PC-9 (cell line): ENCODE measurements at regions not wholly inside any gene's neighbourhood (a gene's known extent, or its start where the extent isn't known, plus 50 kb on each side); places are given as distances from the start of the nearest gene placed in this dataset.

Source experiments
- BruUV-seq: library from RNA; stranded (reverse); fragments of 400-500 nt; replicated peaks from 2 replicates; lab custom pipeline; 2021; lab: Mats Ljungman, UMichigan
- CTCF ChIA-PET: fragments of 300-600 bp; sonication (Branson Sonifier 250); formaldehyde crosslinking; loops from one replicate; lab custom pipeline; 2022; ENCODE audit warnings: antibody characterized with exemption; lab: Charles Lee
- POLR2A ChIA-PET: fragments of 300-600 bp; sonication (Branson Sonifier 250); formaldehyde crosslinking; loops from one replicate; lab custom pipeline; 2022; ENCODE audit warnings: antibody characterized with exemption; ENCODE audit not compliant: unreplicated experiment; lab: Charles Lee
- DNase-seq, 2 experiments: peaks; one replicate each; pipeline versions ENCODE4 v3.0.0 to v3.0.0-alpha.2; 2015 to 2022; ENCODE audit warnings: mixed read lengths in 1 of 2
- H2AFZ ChIP-seq: fragments of 200-600 bp; sonication (generic); 2 replicates; pipeline ENCODE4 v1.8.1; 2017; ENCODE audit warnings: antibody characterized with exemption
- H3F3A ChIP-seq: fragments of 200-600 bp; sonication (generic); 2 replicates; pipeline ENCODE4 v1.8.1; 2017; ENCODE audit warnings: antibody characterized with exemption, mild to moderate bottlenecking, low read depth; ENCODE audit not compliant: insufficient read depth
- H3K27ac ChIP-seq: fragments of 200-600 bp; sonication (generic); 2 replicates; pipeline ENCODE4 v1.6.1; 2016; ENCODE audit warnings: mixed run types
- H3K27me3 ChIP-seq: fragments of 200-600 bp; sonication (generic); 2 replicates; pipeline ENCODE4 v1.6.1; 2016; ENCODE audit warnings: low read depth, mixed run types; ENCODE audit not compliant: insufficient read depth
- H3K36me3 ChIP-seq: fragments of 200-600 bp; sonication (generic); 2 replicates; pipeline ENCODE4 v1.6.1; 2016; ENCODE audit warnings: low read depth, mixed run types
- H3K4me1 ChIP-seq: fragments of 200-600 bp; sonication (generic); replicated peaks from 2 replicates; pipeline ENCODE4 v1.6.1; 2016; ENCODE audit warnings: mixed run types; ENCODE audit not compliant: insufficient read depth
- H3K4me2 ChIP-seq: fragments of 200-600 bp; sonication (generic); 2 replicates; pipeline ENCODE4 v1.6.1; 2017; ENCODE audit warnings: mixed run types
- H3K4me3 ChIP-seq: fragments of 200-600 bp; sonication (generic); 2 replicates; pipeline ENCODE4 v1.6.1; 2016; ENCODE audit warnings: mixed run types
- H3K79me2 ChIP-seq: fragments of 200-600 bp; sonication (generic); 2 replicates; pipeline ENCODE4 v1.6.1; 2017; ENCODE audit warnings: low read depth, mixed run types
- H3K9me2 ChIP-seq: fragments of 200-600 bp; sonication (generic); 2 replicates; pipeline ENCODE4 v1.8.1; 2017; ENCODE audit warnings: mild to moderate bottlenecking; ENCODE audit not compliant: insufficient read depth
- H3K9me3 ChIP-seq: fragments of 200-600 bp; sonication (generic); 2 replicates; pipeline ENCODE4 v1.8.1; 2016; ENCODE audit warnings: low read depth; ENCODE audit not compliant: insufficient read depth
- H4K20me1 ChIP-seq: fragments of 200-600 bp; sonication (generic); 2 replicates; pipeline ENCODE4 v1.8.1; 2017; ENCODE audit not compliant: insufficient read depth
- EZH2 ChIP-seq: fragments of 200-600 bp; sonication (generic); IDR thresholded peaks from 2 replicates; pipeline ENCODE4 v1.8.0; 2017; ENCODE audit warnings: antibody characterized with exemption, low read depth
- intact Hi-C: fragments of 100-400 bp; cut with micrococcal nuclease; formaldehyde crosslinking; loops from one replicate; pipeline ENCODE4 v1.10.0; 2022; ENCODE audit not compliant: unreplicated experiment
- TF ChIP-seq, protein P1 (sequence below): fragments of 200-600 bp; sonication (generic); conservative IDR thresholded peaks from 2 replicates; pipeline ENCODE4 v1.6.1; 2017; ENCODE audit warnings: mixed run types, antibody characterized with exemption, mild to moderate bottlenecking, moderate library complexity

DNA sequence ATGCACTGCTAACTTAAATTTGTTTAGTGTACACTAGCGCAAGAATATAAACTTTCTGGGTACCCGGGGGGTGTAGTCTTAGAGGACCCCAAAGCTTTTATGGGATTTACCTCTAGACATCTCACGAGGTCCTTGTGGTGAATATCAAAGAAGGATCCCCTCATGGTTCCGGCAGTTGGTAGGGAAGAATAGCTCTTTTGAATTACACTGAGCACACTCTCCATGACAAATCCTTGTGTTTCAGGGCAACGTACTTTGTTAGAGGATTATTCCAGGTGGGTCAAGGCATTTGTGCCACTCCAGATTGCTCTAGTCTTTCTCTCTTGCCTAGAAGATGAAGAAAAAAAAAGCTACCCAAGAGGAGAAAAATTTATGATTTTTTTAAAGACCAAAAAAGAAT lies 387.6 kb downstream of the PDHA2 start:
- no TSS peak for BruUV-seq
- no peaks in the 10 kb centered on the region for H3K4me1 ChIP-seq
- H3K27ac ChIP-seq, result no peak overlapping the region
- TF ChIP-seq, protein P1, sequence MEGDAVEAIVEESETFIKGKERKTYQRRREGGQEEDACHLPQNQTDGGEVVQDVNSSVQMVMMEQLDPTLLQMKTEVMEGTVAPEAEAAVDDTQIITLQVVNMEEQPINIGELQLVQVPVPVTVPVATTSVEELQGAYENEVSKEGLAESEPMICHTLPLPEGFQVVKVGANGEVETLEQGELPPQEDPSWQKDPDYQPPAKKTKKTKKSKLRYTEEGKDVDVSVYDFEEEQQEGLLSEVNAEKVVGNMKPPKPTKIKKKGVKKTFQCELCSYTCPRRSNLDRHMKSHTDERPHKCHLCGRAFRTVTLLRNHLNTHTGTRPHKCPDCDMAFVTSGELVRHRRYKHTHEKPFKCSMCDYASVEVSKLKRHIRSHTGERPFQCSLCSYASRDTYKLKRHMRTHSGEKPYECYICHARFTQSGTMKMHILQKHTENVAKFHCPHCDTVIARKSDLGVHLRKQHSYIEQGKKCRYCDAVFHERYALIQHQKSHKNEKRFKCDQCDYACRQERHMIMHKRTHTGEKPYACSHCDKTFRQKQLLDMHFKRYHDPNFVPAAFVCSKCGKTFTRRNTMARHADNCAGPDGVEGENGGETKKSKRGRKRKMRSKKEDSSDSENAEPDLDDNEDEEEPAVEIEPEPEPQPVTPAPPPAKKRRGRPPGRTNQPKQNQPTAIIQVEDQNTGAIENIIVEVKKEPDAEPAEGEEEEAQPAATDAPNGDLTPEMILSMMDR, result no peak
- no peak for TF ChIP-seq EZH2
- H4K20me1 ChIP-seq, result no peaks in the 10 kb centered on the region
- DNase-seq, result no peak
- ChIA-PET CTCF (no interaction called here), POLR2A (interaction anchor here (0.7 kb wide), 1 partner anchor 341 kb away, joined by 3 read pairs; no protein-coding TSS in a partner anchor)
- H3K4me3 ChIP-seq, result no peak overlapping the region
- no peaks in the 10 kb centered on the region for H3K27me3 ChIP-seq
- H3K79me2 ChIP-seq, result no peaks in the 10 kb centered on the region
- no peaks in the 10 kb centered on the region for H3K9me3 ChIP-seq
- H3K36me3 ChIP-seq, result no peaks in the 10 kb centered on the region
- H3F3A ChIP-seq, result no peaks in the 10 kb centered on the region
- no peak overlapping the region for H3K4me2 ChIP-seq
- intact Hi-C loops, result no loop called here
- no peak overlapping the region for H2AFZ ChIP-seq
- no peaks in the 10 kb centered on the region for H3K9me2 ChIP-seq

DNA sequence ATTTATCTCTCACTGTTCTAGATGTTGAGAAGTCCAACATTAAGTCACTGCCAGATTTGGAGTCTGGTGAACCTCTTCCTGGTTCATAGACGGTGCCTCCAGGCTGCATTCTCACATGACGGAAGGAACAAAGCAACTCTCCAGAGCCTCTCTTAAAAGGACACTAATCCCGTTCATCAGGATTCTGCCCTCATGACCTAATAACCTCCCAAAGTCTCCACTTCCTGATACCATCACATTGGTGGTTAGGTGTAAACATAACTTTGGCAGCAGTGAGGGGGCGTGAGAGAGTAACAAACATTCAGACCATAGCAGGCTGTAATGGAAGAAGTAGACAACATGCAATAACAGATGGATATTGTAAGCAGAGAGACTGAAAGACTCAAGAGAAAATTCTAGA lies 388.6 kb downstream of the PDHA2 start:
- H3K4me1 ChIP-seq, result no peaks in the 10 kb centered on the region
- ChIA-PET POLR2A (no interaction called here), CTCF (no interaction called here)
- H3F3A ChIP-seq, result no peaks in the 10 kb centered on the region
- H3K4me2 ChIP-seq, result no peak overlapping the region
- intact Hi-C loops, result no loop called here
- BruUV-seq, result no TSS peak
- TF ChIP-seq, protein P1, result no peak
- no peak for TF ChIP-seq EZH2
- no peaks in the 10 kb centered on the region for H3K79me2 ChIP-seq
- no peaks in the 10 kb centered on the region for H3K9me3 ChIP-seq
- H3K36me3 ChIP-seq, result no peaks in the 10 kb centered on the region
- no peak overlapping the region for H3K27ac ChIP-seq
- no peak overlapping the region for H2AFZ ChIP-seq
- DNase-seq, result no peak
- no peaks in the 10 kb centered on the region for H4K20me1 ChIP-seq
- no peaks in the 10 kb centered on the region for H3K9me2 ChIP-seq
- H3K27me3 ChIP-seq, result no peaks in the 10 kb centered on the region
- H3K4me3 ChIP-seq, result no peak overlapping the region

DNA sequence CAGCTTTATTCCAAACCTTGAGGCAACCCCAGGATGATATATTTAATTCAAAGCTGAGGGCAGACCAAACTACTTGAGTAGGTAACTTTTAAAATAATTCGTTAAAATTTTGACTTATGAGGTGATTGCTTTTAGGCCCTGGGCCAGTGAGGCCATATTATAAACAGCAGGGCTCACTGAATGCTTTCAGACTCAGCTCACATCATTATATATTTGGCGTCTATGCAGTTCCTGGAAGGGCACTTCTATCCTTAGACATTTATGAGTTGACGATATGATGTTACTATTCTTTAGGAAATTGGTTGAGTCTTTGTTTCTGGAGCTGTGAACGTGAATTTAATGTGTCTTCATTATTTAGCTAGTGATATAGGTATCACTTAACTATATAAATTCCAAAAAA lies 400.1 kb downstream of the PDHA2 start:
- H3K9me3 ChIP-seq, result no peaks in the 10 kb centered on the region
- no peak overlapping the region for H3K4me3 ChIP-seq
- H2AFZ ChIP-seq, result no peak overlapping the region
- TF ChIP-seq, protein P1, result no peak
- TF ChIP-seq EZH2, result no peak
- no peaks in the 10 kb centered on the region for H4K20me1 ChIP-seq
- H3K27ac ChIP-seq, result no peak overlapping the region
- DNase-seq, result no peak
- no peak overlapping the region for H3K4me2 ChIP-seq
- H3K4me1 ChIP-seq, result no peaks in the 10 kb centered on the region
- H3K9me2 ChIP-seq, result no peaks in the 10 kb centered on the region
- no peaks in the 10 kb centered on the region for H3K27me3 ChIP-seq
- CTCF ChIA-PET, result no interaction called here
- H3K36me3 ChIP-seq, result no peaks in the 10 kb centered on the region
- no peaks in the 10 kb centered on the region for H3F3A ChIP-seq
- no peaks in the 10 kb centered on the region for H3K79me2 ChIP-seq
- intact Hi-C loops, result no loop called here
- BruUV-seq, result no TSS peak
- POLR2A ChIA-PET, result no interaction called here
